SU-DHL-6 (cell line): ENCODE measurements at regions not wholly inside any gene's neighbourhood (a gene's known extent, or its start where the extent isn't known, plus 50 kb on each side); places are given as distances from the start of the nearest gene placed in this dataset.

ENCODE experiments used
- H2AFZ ChIP-seq: fragments of 200-600 bp; sonication (generic); 2 replicates; pipeline ENCODE4 v1.6.1; 2014; ENCODE audit warnings: low read depth, mild to moderate bottlenecking, moderate library complexity, mixed read lengths, antibody characterized with exemption, low read length; ENCODE audit not compliant: severe bottlenecking
- H3F3A ChIP-seq: fragments of 200-600 bp; shearing (Covaris generic); 2 replicates; pipeline ENCODE4 v1.6.0; 2016; ENCODE audit warnings: antibody characterized with exemption, mild to moderate bottlenecking; ENCODE audit not compliant: insufficient read depth
- H3K27ac ChIP-seq: fragments of 200-600 bp; sonication (generic); 2 replicates; pipeline ENCODE4 v1.5.1; 2016; ENCODE audit warnings: low read depth, mild to moderate bottlenecking, low read length, moderate library complexity, mixed read lengths
- H3K27me3 ChIP-seq: fragments of 200-600 bp; sonication (generic), shearing (Covaris generic); 2 replicates; pipeline ENCODE4 v1.6.0; 2014; ENCODE audit warnings: mild to moderate bottlenecking, low read length
- H3K36me3 ChIP-seq: fragments of 200-600 bp; sonication (generic); 2 replicates; pipeline ENCODE4 v1.6.1; 2014; ENCODE audit warnings: mild to moderate bottlenecking, low read length, mixed read lengths
- H3K4me2 ChIP-seq: fragments of 300-600, 200-600 bp; shearing (Covaris generic), sonication (generic); 2 replicates; pipeline ENCODE4 v1.6.0; 2014; ENCODE audit warnings: low read length, low read depth, mild to moderate bottlenecking; ENCODE audit not compliant: poor library complexity, severe bottlenecking
- H3K4me3 ChIP-seq: fragments of 200-600 bp; sonication (generic); 2 replicates; pipeline ENCODE4 v1.5.1; 2014; ENCODE audit warnings: antibody characterized with exemption, low read length, mild to moderate bottlenecking, mixed read lengths; ENCODE audit not compliant: insufficient read depth, poor library complexity, severe bottlenecking
- H3K79me2 ChIP-seq: fragments of 200-600 bp; sonication (generic); 2 replicates; pipeline ENCODE4 v1.6.1; 2014; ENCODE audit warnings: mild to moderate bottlenecking, low read length, moderate library complexity; ENCODE audit not compliant: insufficient read depth
- H3K9ac ChIP-seq: fragments of 200-600 bp; sonication (generic); 2 replicates; pipeline ENCODE4 v1.7.0; 2014; ENCODE audit warnings: mild to moderate bottlenecking, low read length
- H3K9me2 ChIP-seq: fragments of 200-600 bp; sonication (generic); replicated peaks from 2 replicates; pipeline ENCODE4 v1.6.1; 2014; ENCODE audit warnings: low read length; ENCODE audit not compliant: insufficient read depth
- H3K9me3 ChIP-seq: fragments of 200-600 bp; sonication (generic); 2 replicates; pipeline ENCODE4 v1.6.1; 2014; ENCODE audit warnings: low read length, mixed read lengths; ENCODE audit not compliant: insufficient read depth
- H4K20me1 ChIP-seq: fragments of 200-600 bp; sonication (generic); 2 replicates; pipeline ENCODE4 v1.6.1; 2014; ENCODE audit warnings: low read depth, mild to moderate bottlenecking, antibody characterized with exemption, low read length, moderate library complexity, mixed read lengths
- CTCF ChIP-seq: fragments of 200-600 bp; sonication (generic); IDR thresholded peaks from one replicate; pipeline ENCODE4 v1.5.1; 2017; ENCODE audit warnings: antibody characterized with exemption, mild to moderate bottlenecking, low read length, moderate library complexity; ENCODE audit not compliant: insufficient read depth, poor library complexity, severe bottlenecking
- EZH2phosphoT487 ChIP-seq: fragments of 200-600 bp; sonication (generic), shearing (Covaris generic); conservative IDR thresholded peaks from 2 replicates; pipeline ENCODE4 v1.6.1; 2018; ENCODE audit warnings: mild to moderate bottlenecking, antibody characterized with exemption, low read length, moderate library complexity, mixed read lengths

- no peak overlapping the region for H3K4me3 ChIP-seq
- H3K27ac ChIP-seq = no peak overlapping the region
- H3K79me2 ChIP-seq = no peaks in the 10 kb centered on the region
- no peak overlapping the region for H3K9ac ChIP-seq
- H3F3A ChIP-seq = no peaks in the 10 kb centered on the region
- no peaks in the 10 kb centered on the region for H3K27me3 ChIP-seq
- H2AFZ ChIP-seq = no peak overlapping the region
- no peak overlapping the region for H3K4me2 ChIP-seq
- H3K9me3 ChIP-seq = no peaks in the 10 kb centered on the region
- TF ChIP-seq EZH2phosphoT487 = no peak
- no peak for TF ChIP-seq CTCF
- no peaks in the 10 kb centered on the region for H3K36me3 ChIP-seq
- H3K9me2 ChIP-seq = no peaks in the 10 kb centered on the region
- H4K20me1 ChIP-seq = no peaks in the 10 kb centered on the region
Observed at GRCh38 chr6:80638213-80639055, 532.0 kb downstream of the BCKDHB start.

- no peaks in the 10 kb centered on the region for H3K36me3 ChIP-seq
- H3K27me3 ChIP-seq = no peaks in the 10 kb centered on the region
- H2AFZ ChIP-seq = no peak overlapping the region
- no peaks in the 10 kb centered on the region for H3K9me2 ChIP-seq
- H3K4me3 ChIP-seq = no peak overlapping the region
- H3F3A ChIP-seq = no peaks in the 10 kb centered on the region
- H3K79me2 ChIP-seq = no peaks in the 10 kb centered on the region
- TF ChIP-seq EZH2phosphoT487 = no peak
- no peak for TF ChIP-seq CTCF
- no peak overlapping the region for H3K27ac ChIP-seq
- no peak overlapping the region for H3K4me2 ChIP-seq
- no peaks in the 10 kb centered on the region for H4K20me1 ChIP-seq
- H3K9me3 ChIP-seq = no peaks in the 10 kb centered on the region
- H3K9ac ChIP-seq = no peak overlapping the region
Observed at GRCh38 chr6:80637312-80637711, 530.8 kb downstream of the BCKDHB start.

- Histone ChIP-seq H3K9me3 (no peaks in the 10 kb centered on the region), H3K9me2 (no peaks in the 10 kb centered on the region), H3K36me3 (no peaks in the 10 kb centered on the region), H3K27ac (no peak overlapping the region), H3K79me2 (no peaks in the 10 kb centered on the region), H2AFZ (no peak overlapping the region), H3K27me3 (no peaks in the 10 kb centered on the region), H3K9ac (no peak overlapping the region), H3K4me2 (no peak overlapping the region), H3F3A (no peaks in the 10 kb centered on the region), H4K20me1 (no peaks in the 10 kb centered on the region), H3K4me3 (no peak overlapping the region)
- TF ChIP-seq CTCF (no peak), EZH2phosphoT487 (no peak)
Observed at GRCh38 chr6:80636689-80637088, 530.2 kb downstream of the BCKDHB start.
